ENCODE measurements at regions not wholly inside any gene's neighbourhood (a gene's known extent, or its start where the extent isn't known, plus 50 kb on each side); places are given as distances from the start of the nearest gene placed in this dataset.

GRCh38 chr12:118921761-118922160, 59.6 kb upstream of the SRRM4 start:
- DNase-seq (ENCODE audit: low spot score) (no peak), ATAC-seq (no peak)
- Mint-ChIP-seq H3K9me3 (no peaks in the 10 kb centered on the region), H3K27me3 (ENCODE audit: low read depth) (peaks cover 23% of the 10 kb centered on the region), H3K4me1 (no peaks in the 10 kb centered on the region), H3K36me3 (no peaks in the 10 kb centered on the region), H3K4me3 (no peak overlapping the region), H3K27ac (no peak overlapping the region)
- TF ChIP-seq TEAD1 (CRISPR knock-in tag; IDR thresholded peaks at IDR 0.05) (no peak), USF1 (CRISPR knock-in tag; IDR thresholded peaks at IDR 0.05) (no peak), GTF2I (CRISPR knock-in tag; conservative IDR thresholded peaks at IDR 0.05) (no peak), TEAD4 (CRISPR knock-in tag; IDR thresholded peaks at IDR 0.05) (no peak), RORB (CRISPR knock-in tag; IDR thresholded peaks at IDR 0.05) (no peak), GABPB1 (CRISPR knock-in tag; IDR thresholded peaks at IDR 0.05) (no peak), FOXP4 (CRISPR knock-in tag; IDR thresholded peaks at IDR 0.05) (no peak), MLX (CRISPR knock-in tag; IDR thresholded peaks at IDR 0.05) (no peak), ZBTB43 (CRISPR knock-in tag; IDR thresholded peaks at IDR 0.05) (no peak), ZBTB21 (CRISPR knock-in tag; IDR thresholded peaks at IDR 0.05; ENCODE audit: borderline replicate concordance) (no peak), MAX (CRISPR knock-in tag; IDR thresholded peaks at IDR 0.05) (no peak), IRF2 (CRISPR knock-in tag; IDR thresholded peaks at IDR 0.05; ENCODE audit: borderline replicate concordance, low read depth) (no peak), AR (CRISPR knock-in tag; IDR thresholded peaks at IDR 0.05) (no peak)
- ChIA-PET POLR2A (interaction anchor here (1.0 kb wide), 1 partner anchor 60 kb away, joined by 3 read pairs; the partner anchor contains the start of gene SRRM4), CTCF (interaction anchor here (0.7 to 1.0 kb wide), 2 partner anchors 60 to 115 kb away, joined by 3 to 4 read pairs; partner anchors contain the start of gene SRRM4)

GRCh38 chr12:118922405-118922804, 58.9 kb upstream of the SRRM4 start:
- peaks cover 23% of the 10 kb centered on the region for H3K27me3 Mint-ChIP-seq (ENCODE audit: low read depth)
- no peaks in the 10 kb centered on the region for H3K4me1 Mint-ChIP-seq
- H3K9me3 Mint-ChIP-seq: no peaks in the 10 kb centered on the region
- ATAC-seq (peak; percentile 48), DNase-seq (ENCODE audit: low spot score) (peak; percentile 53)
- POLR2A ChIA-PET: interaction anchor here (1.0 kb wide), 1 partner anchor 59 kb away, joined by 3 read pairs; the partner anchor contains the start of gene SRRM4
- CTCF ChIA-PET: interaction anchor here (0.7 to 1.0 kb wide), 2 partner anchors 59 to 115 kb away, joined by 3 to 4 read pairs; partner anchors contain the start of gene SRRM4
- no peaks in the 10 kb centered on the region for H3K36me3 Mint-ChIP-seq
- no peak overlapping the region for H3K4me3 Mint-ChIP-seq
- H3K27ac Mint-ChIP-seq: no peak overlapping the region
- TF ChIP-seq ESRRA (CRISPR knock-in tag; IDR thresholded peaks at IDR 0.05; ENCODE audit: borderline replicate concordance) (no peak), KAT7 (CRISPR knock-in tag; IDR thresholded peaks at IDR 0.05; ENCODE audit: borderline replicate concordance) (no peak), PRDM15 (CRISPR knock-in tag; IDR thresholded peaks at IDR 0.05) (no peak), TEAD1 (CRISPR knock-in tag; IDR thresholded peaks at IDR 0.05) (no peak), ZNF121 (CRISPR knock-in tag; IDR thresholded peaks at IDR 0.05) (no peak), ZNF396 (CRISPR knock-in tag; IDR thresholded peaks at IDR 0.05; ENCODE audit: borderline replicate concordance) (no peak), FOXK1 (CRISPR knock-in tag; IDR thresholded peaks at IDR 0.05) (no peak)
